ENCODE measurements at regions not wholly inside any gene's neighbourhood (a gene's known extent, or its start where the extent isn't known, plus 50 kb on each side); places are given as distances from the start of the nearest gene placed in this dataset.

DNA sequence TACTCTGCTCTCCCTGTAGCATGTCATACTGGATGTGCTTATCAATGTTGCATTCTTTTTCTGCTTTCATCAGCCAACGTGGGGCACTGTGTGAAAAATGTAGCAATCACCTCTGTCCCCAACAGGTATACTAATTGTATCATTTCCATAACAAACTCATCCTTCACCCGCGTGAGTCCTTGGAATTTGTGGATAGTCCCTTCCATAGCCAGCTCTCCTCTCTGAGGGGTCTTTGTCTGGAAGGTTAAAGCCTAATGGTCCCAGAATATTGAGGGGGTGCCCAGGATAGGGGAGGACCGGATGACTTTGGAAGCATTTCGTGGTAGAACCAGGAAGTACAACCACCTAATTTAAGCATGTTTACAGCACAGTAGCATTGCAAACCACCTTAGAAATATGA lies 124.6 kb downstream of the FOXB1 start:
- Histone ChIP-seq H3K9me3 (ENCODE audit: control insufficient read depth, low read length) (no peaks in the 10 kb centered on the region), H3K27me3 (ENCODE audit: control insufficient read depth, insufficient read depth, low read length, poor library complexity, severe bottlenecking) (peaks cover 33% of the 10 kb centered on the region), H3K36me3 (ENCODE audit: control insufficient read depth, insufficient read depth, low read length) (no peaks in the 10 kb centered on the region), H3K9ac (ENCODE audit: extremely low read depth, low read length, poor library complexity, severe bottlenecking) (no peak overlapping the region), H3K27ac (ENCODE audit: low read depth, low read length) (no peak overlapping the region), H3K4me1 (ENCODE audit: control insufficient read depth, insufficient read depth, low read length) (no peaks in the 10 kb centered on the region), H3K4me3 (ENCODE audit: low read length) (no peak overlapping the region)
- 0 to 23% methylated on average over 1 to 5 of the region's 5 CpGs for WGBS, 2 experiments (ENCODE audit: insufficient coverage in 1 of 2, insufficient read length in 1 of 2)
- Mint-ChIP-seq H3K4me1 (peaks cover 24% of the 10 kb centered on the region), H3K4me3 (peak overlapping the region; percentile 2), H3K27ac (no peak overlapping the region), H3K27me3 (ENCODE audit: insufficient read depth) (peaks cover 48% of the 10 kb centered on the region), H3K36me3 (ENCODE audit: low read depth) (no peaks in the 10 kb centered on the region), H3K9me3 (no peaks in the 10 kb centered on the region)
- peak; percentile 62 for DNase-seq
- TF ChIP-seq, protein P1, sequence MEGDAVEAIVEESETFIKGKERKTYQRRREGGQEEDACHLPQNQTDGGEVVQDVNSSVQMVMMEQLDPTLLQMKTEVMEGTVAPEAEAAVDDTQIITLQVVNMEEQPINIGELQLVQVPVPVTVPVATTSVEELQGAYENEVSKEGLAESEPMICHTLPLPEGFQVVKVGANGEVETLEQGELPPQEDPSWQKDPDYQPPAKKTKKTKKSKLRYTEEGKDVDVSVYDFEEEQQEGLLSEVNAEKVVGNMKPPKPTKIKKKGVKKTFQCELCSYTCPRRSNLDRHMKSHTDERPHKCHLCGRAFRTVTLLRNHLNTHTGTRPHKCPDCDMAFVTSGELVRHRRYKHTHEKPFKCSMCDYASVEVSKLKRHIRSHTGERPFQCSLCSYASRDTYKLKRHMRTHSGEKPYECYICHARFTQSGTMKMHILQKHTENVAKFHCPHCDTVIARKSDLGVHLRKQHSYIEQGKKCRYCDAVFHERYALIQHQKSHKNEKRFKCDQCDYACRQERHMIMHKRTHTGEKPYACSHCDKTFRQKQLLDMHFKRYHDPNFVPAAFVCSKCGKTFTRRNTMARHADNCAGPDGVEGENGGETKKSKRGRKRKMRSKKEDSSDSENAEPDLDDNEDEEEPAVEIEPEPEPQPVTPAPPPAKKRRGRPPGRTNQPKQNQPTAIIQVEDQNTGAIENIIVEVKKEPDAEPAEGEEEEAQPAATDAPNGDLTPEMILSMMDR (conservative IDR thresholded peaks at IDR 0.05), result no peak

DNA sequence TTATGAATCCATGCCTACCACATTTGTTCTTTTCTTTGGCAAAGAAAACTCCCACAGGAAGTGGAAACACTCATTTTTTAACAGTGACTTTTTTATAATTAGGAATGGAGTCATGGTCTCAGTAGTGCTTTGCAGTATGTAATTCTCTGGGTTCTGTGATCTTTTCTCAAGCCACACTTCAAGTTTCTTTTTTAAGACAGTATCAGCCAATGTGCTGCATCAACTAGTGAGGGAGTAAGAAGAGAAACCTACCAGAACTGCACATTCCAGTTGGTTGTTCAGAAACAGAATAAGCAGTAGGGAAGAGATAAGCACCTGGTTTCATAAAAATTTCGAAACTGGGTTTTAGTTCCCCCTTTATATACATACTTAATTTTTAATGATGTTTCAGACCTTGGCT lies 126.3 kb downstream of the FOXB1 start:
- Mint-ChIP-seq H3K36me3 (ENCODE audit: low read depth) (no peaks in the 10 kb centered on the region), H3K27ac (no peak overlapping the region), H3K27me3 (ENCODE audit: insufficient read depth) (peaks cover 37% of the 10 kb centered on the region), H3K9me3 (no peaks in the 10 kb centered on the region), H3K4me3 (no peak overlapping the region), H3K4me1 (peaks cover 24% of the 10 kb centered on the region)
- Histone ChIP-seq H3K36me3 (ENCODE audit: control insufficient read depth, insufficient read depth, low read length) (no peaks in the 10 kb centered on the region), H3K4me1 (ENCODE audit: control insufficient read depth, insufficient read depth, low read length) (no peaks in the 10 kb centered on the region), H3K9ac (ENCODE audit: extremely low read depth, low read length, poor library complexity, severe bottlenecking) (no peak overlapping the region), H3K27me3 (ENCODE audit: control insufficient read depth, insufficient read depth, low read length, poor library complexity, severe bottlenecking) (peaks cover 16% of the 10 kb centered on the region), H3K27ac (ENCODE audit: low read depth, low read length) (no peak overlapping the region), H3K9me3 (ENCODE audit: control insufficient read depth, low read length) (no peaks in the 10 kb centered on the region), H3K4me3 (ENCODE audit: low read length) (no peak overlapping the region)
- TF ChIP-seq, protein P1 (conservative IDR thresholded peaks at IDR 0.05), result no peak
- 67% methylated on average over 1 of the region's 1 CpG; no CpG with 5 or more reads in 1 of the 2 experiments for WGBS, 2 experiments (ENCODE audit: insufficient coverage in 1 of 2, insufficient read length in 1 of 2)
- no peak for DNase-seq

DNA sequence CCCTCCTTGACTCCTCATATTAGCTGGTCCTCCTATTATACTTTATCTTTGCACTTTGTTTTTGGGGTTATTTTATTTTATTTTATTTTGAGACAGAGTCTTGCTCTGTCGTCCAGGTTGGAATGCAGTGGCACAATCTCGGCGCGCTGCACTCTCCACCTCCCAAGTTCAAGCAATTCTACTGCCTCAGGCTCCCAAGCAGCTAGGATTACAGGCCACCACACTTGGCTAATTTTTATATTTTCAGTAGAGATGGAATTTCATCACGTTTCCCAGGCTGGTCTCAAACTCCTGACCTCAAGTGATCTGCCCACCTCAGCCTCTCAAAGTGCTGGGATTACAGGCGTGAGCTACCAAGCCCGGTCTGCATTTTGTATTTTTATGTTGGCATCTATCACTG lies 126.7 kb downstream of the FOXB1 start:
- TF ChIP-seq, protein P1 (conservative IDR thresholded peaks at IDR 0.05), result no peak
- no peaks in the 10 kb centered on the region for H3K36me3 ChIP-seq (ENCODE audit: control insufficient read depth, insufficient read depth, low read length)
- H3K4me1 Mint-ChIP-seq, result peaks cover 24% of the 10 kb centered on the region
- no peaks in the 10 kb centered on the region for H3K9me3 ChIP-seq (ENCODE audit: control insufficient read depth, low read length)
- H3K4me3 ChIP-seq (ENCODE audit: low read length), result no peak overlapping the region
- 95 to 100% methylated on average over 4 to 6 of the region's 7 CpGs for WGBS, 2 experiments (ENCODE audit: insufficient coverage in 1 of 2, insufficient read length in 1 of 2)
- no peak for DNase-seq
- H3K4me3 Mint-ChIP-seq, result no peak overlapping the region
- no peaks in the 10 kb centered on the region for H3K4me1 ChIP-seq (ENCODE audit: control insufficient read depth, insufficient read depth, low read length)
- no peaks in the 10 kb centered on the region for H3K36me3 Mint-ChIP-seq (ENCODE audit: low read depth)
- H3K27ac ChIP-seq (ENCODE audit: low read depth, low read length), result no peak overlapping the region
- no peak overlapping the region for H3K27ac Mint-ChIP-seq
- H3K27me3 Mint-ChIP-seq (ENCODE audit: insufficient read depth), result peaks cover 33% of the 10 kb centered on the region
- H3K9me3 Mint-ChIP-seq, result no peaks in the 10 kb centered on the region
- H3K9ac ChIP-seq (ENCODE audit: extremely low read depth, low read length, poor library complexity, severe bottlenecking), result no peak overlapping the region
- peaks cover 12% of the 10 kb centered on the region for H3K27me3 ChIP-seq (ENCODE audit: control insufficient read depth, insufficient read depth, low read length, poor library complexity, severe bottlenecking)
